CD14-positive monocyte (primary cell): ENCODE measurements at regions not wholly inside any gene's neighbourhood (a gene's known extent, or its start where the extent isn't known, plus 50 kb on each side); places are given as distances from the start of the nearest gene placed in this dataset.

Experiments
- DNase-seq, 3 donors: peaks; one replicate each; pipeline ENCODE4 v3.0.0-alpha.2; 2011 to 2022
- H2AFZ ChIP-seq: 2 replicates; pipeline ENCODE4 v1.6.0; 2012; ENCODE audit warnings: mild to moderate bottlenecking, low read depth, low read length, inconsistent platforms; ENCODE audit not compliant: insufficient read depth, poor library complexity, severe bottlenecking
- H3K27ac ChIP-seq, 2 donors: 1 replicate in 1 of 2; 2 replicates in 1 of 2; pipeline ENCODE4 v1.5.1; 2012 to 2013; ENCODE audit warnings: low read length in 2 of 2, control low read depth in 1 of 2, inconsistent platforms in 1 of 2, low read depth in 1 of 2, mild to moderate bottlenecking in 1 of 2
- H3K27me3 ChIP-seq, 2 donors: one replicate each; pipeline versions ENCODE4 v1.6.0 to v1.6.1; 2011 to 2013; ENCODE audit warnings: low read length in 2 of 2; ENCODE audit not compliant: control insufficient read depth in 2 of 2, insufficient read depth in 2 of 2
- H3K36me3 ChIP-seq, 2 donors: replicated peaks in 1 of 2; 1 replicate in 1 of 2; 2 replicates in 1 of 2; pipeline versions ENCODE4 v1.5.1 to v1.6.1; 2012 to 2013; ENCODE audit warnings: low read length in 2 of 2, control low read depth in 1 of 2, inconsistent platforms in 1 of 2, mild to moderate bottlenecking in 1 of 2; ENCODE audit not compliant: insufficient read depth in 2 of 2, control insufficient read depth in 1 of 2
- H3K4me1 ChIP-seq, 2 donors: 1 replicate in 1 of 2; 2 replicates in 1 of 2; pipeline versions ENCODE4 v1.5.1 to v1.6.1; 2012 to 2013; ENCODE audit warnings: low read length in 2 of 2, control low read depth in 1 of 2, inconsistent platforms in 1 of 2, mild to moderate bottlenecking in 1 of 2, moderate library complexity in 1 of 2; ENCODE audit not compliant: insufficient read depth in 2 of 2, control insufficient read depth in 1 of 2
- H3K4me2 ChIP-seq: replicated peaks from 2 replicates; pipeline ENCODE3; 2012; ENCODE audit warnings: low read length, moderate library complexity, mild to moderate bottlenecking; ENCODE audit not compliant: poor library complexity, severe bottlenecking; ENCODE audit errors: extremely low read depth
- H3K4me3 ChIP-seq, 3 experiments: fragments of 200-600 bp in 1 of 3; sonication (generic) in 1 of 3; replicated peaks in 1 of 3; 1 replicate in 2 of 3; 2 replicates in 1 of 3; pipeline ENCODE4 v1.5.1; 2011 to 2013; ENCODE audit warnings: low read length in 3 of 3, mild to moderate bottlenecking in 3 of 3, control low read depth in 2 of 3, low read depth in 2 of 3, inconsistent platforms in 1 of 3, moderate library complexity in 1 of 3
- H3K79me2 ChIP-seq: 2 replicates; pipeline ENCODE4 v1.6.0; 2012; ENCODE audit warnings: mild to moderate bottlenecking, control low read depth, inconsistent platforms, low read length, moderate library complexity; ENCODE audit not compliant: insufficient read depth
- H3K9ac ChIP-seq: 2 replicates; pipeline ENCODE4 v1.6.0; 2017; ENCODE audit warnings: low read length, mild to moderate bottlenecking; ENCODE audit not compliant: insufficient read depth, poor library complexity, severe bottlenecking
- H3K9me3 ChIP-seq, 2 donors: replicated peaks in 1 of 2; 1 replicate in 1 of 2; 2 replicates in 1 of 2; pipeline versions ENCODE4 v1.5.1 to v1.6.1; 2012 to 2013; ENCODE audit warnings: low read length in 2 of 2, control low read depth in 1 of 2; ENCODE audit not compliant: control insufficient read depth in 1 of 2, insufficient read depth in 1 of 2
- H4K20me1 ChIP-seq: 2 replicates; pipeline ENCODE4 v1.6.0; 2012; ENCODE audit warnings: mild to moderate bottlenecking, low read length, control low read depth, moderate library complexity; ENCODE audit not compliant: insufficient read depth
- H3K27ac Mint-ChIP-seq, 7 donors: one replicate each; pipeline ENCODE4 v1.8.0; 2020; ENCODE audit warnings: mild to moderate bottlenecking in 7 of 7, mixed read lengths in 7 of 7, moderate library complexity in 6 of 7, inconsistent platforms in 2 of 7
- H3K27me3 Mint-ChIP-seq, 3 donors: one replicate each; pipeline ENCODE4 v1.8.0; 2021 to 2022; ENCODE audit warnings: low read depth in 3 of 3, mild to moderate bottlenecking in 3 of 3, mixed read lengths in 3 of 3, moderate library complexity in 3 of 3, inconsistent platforms in 1 of 3
- H3K36me3 Mint-ChIP-seq, 2 donors: one replicate each; pipeline ENCODE4 v1.8.0; 2020; ENCODE audit warnings: mixed read lengths in 2 of 2, inconsistent platforms in 1 of 2, mild to moderate bottlenecking in 1 of 2
- H3K4me1 Mint-ChIP-seq: one replicate; pipeline ENCODE4 v1.8.0; 2020; ENCODE audit warnings: mild to moderate bottlenecking, mixed read lengths
- H3K4me3 Mint-ChIP-seq, 2 donors: one replicate each; pipeline ENCODE4 v1.8.0; 2020; ENCODE audit warnings: mild to moderate bottlenecking in 2 of 2, mixed read lengths in 2 of 2, moderate library complexity in 1 of 2
- H3K9me3 Mint-ChIP-seq, 7 donors: one replicate each; pipeline ENCODE4 v1.8.0; 2020 to 2022; ENCODE audit warnings: mixed read lengths in 7 of 7, mild to moderate bottlenecking in 6 of 7, moderate library complexity in 6 of 7, inconsistent platforms in 2 of 7
- WGBS: methylation state at CpG from one replicate; pipeline ENCODE4 v1.1.5; 2013; ENCODE audit warnings: missing lambda C conversion rate; ENCODE audit not compliant: insufficient coverage; 5-methylcytosine and 5-hydroxymethylcytosine counted together
- intact Hi-C, 2 donors: fragments of 100-400 bp; cut with micrococcal nuclease; formaldehyde crosslinking; loops; one replicate each; pipeline versions ENCODE4 v1.15.0 to v1.15.1; 2023
- TF ChIP-seq, protein P1 (sequence below): fragments of 200-600 bp; IDR thresholded peaks from one replicate; pipeline ENCODE4 v1.8.0; 2022; ENCODE audit warnings: antibody characterized with exemption, mild to moderate bottlenecking

DNA sequence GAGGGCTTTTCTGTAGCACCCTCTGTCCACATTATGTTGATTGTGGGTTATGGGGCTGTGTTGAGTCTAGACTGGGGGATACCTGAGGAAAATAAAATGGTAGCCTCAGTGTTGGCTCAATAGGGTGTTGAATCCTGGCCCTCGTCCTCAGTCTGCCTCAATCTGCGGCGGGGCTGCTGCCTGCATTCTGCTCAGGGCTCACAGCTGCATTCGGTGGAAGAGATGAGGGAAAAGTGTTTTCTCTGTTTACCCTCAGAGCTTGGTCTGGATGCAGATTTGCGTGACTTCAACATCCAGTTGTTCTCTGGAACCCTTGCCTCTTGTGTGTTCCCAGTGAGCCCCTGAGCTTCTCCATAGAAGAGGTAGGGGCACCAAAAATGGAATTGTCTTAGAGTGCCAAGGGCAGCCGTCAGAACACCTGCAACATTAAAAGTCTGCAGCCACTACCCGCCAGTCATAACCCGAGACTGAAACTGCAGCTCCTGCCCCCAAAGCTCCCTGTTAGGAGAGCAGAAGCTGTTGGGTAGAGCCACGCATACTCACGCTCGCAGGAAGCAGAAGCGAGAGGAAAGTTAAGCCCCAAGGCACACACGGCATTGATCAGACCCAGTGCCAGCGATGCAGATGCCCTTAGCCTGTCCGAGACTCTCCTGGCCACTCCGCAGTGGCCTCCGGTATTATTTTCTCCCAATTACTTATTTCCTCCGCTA lies 215.3 kb upstream of the C1orf174 start:
- Mint-ChIP-seq H3K27ac (no peak overlapping the region), H3K27me3 (peaks cover 0 to 7% (median 5%) of the 10 kb centered on the region in 3 donors), H3K36me3 (no peaks in the 10 kb centered on the region), H3K9me3 (peaks cover 1 to 12% (median 8%) of the 10 kb centered on the region in 7 donors), H3K4me3 (no peak overlapping the region), H3K4me1 (no peaks in the 10 kb centered on the region)
- Histone ChIP-seq H3K9me3 (peaks cover 0 to 6% of the 10 kb centered on the region in 2 donors), H3K27ac (no peak overlapping the region), H3K36me3 (no peaks in the 10 kb centered on the region), H4K20me1 (no peaks in the 10 kb centered on the region), H2AFZ (no peak overlapping the region), H3K4me1 (no peaks in the 10 kb centered on the region), H3K4me3 (no peak overlapping the region), H3K9ac (no peak overlapping the region), H3K27me3 (no peaks in the 10 kb centered on the region), H3K4me2 (no peak overlapping the region), H3K79me2 (no peaks in the 10 kb centered on the region)
- DNase-seq = no peak
- TF ChIP-seq, protein P1, sequence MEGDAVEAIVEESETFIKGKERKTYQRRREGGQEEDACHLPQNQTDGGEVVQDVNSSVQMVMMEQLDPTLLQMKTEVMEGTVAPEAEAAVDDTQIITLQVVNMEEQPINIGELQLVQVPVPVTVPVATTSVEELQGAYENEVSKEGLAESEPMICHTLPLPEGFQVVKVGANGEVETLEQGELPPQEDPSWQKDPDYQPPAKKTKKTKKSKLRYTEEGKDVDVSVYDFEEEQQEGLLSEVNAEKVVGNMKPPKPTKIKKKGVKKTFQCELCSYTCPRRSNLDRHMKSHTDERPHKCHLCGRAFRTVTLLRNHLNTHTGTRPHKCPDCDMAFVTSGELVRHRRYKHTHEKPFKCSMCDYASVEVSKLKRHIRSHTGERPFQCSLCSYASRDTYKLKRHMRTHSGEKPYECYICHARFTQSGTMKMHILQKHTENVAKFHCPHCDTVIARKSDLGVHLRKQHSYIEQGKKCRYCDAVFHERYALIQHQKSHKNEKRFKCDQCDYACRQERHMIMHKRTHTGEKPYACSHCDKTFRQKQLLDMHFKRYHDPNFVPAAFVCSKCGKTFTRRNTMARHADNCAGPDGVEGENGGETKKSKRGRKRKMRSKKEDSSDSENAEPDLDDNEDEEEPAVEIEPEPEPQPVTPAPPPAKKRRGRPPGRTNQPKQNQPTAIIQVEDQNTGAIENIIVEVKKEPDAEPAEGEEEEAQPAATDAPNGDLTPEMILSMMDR = no peak
- WGBS = 93% methylated on average over 18 of the region's 18 CpGs
- intact Hi-C loops = no loop called here

DNA sequence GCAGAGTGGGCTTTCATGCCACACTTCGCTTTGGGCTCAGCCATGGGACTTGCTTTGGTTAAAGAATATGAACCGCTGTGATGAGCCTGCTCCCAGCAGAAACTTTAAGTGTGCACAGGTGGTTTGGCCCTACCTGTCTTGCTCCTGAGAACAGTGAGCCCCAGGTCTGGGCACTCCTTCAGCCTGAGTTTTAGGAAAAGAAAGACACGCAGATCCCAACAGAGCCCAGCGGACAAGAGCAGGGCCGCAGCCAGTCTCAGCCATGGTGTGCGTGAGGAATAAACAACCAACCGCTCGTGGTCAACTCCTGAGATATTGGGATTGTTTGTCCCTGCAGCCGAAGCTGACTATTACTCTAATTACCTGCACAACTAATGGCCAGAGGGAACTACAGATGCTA lies 217.1 kb upstream of the C1orf174 start:
- intact Hi-C loops = no loop called here
- peaks cover 0 to 12% (median 8%) of the 10 kb centered on the region in 7 donors for H3K9me3 Mint-ChIP-seq

More for the DNA sequence above, 217.1 kb upstream of the C1orf174 start:
- Mint-ChIP-seq H3K27me3 (peaks cover 0 to 7% (median 3%) of the 10 kb centered on the region in 3 donors), H3K4me3 (no peak overlapping the region), H3K4me1 (no peaks in the 10 kb centered on the region), H3K36me3 (no peaks in the 10 kb centered on the region), H3K27ac (no peak overlapping the region)
- H3K79me2 ChIP-seq = no peaks in the 10 kb centered on the region
- TF ChIP-seq, protein P1 = no peak
- H3K9me3 ChIP-seq = peaks cover 0 to 6% of the 10 kb centered on the region in 2 donors
- no peak overlapping the region for H2AFZ ChIP-seq
- no peaks in the 10 kb centered on the region for H3K27me3 ChIP-seq
- H3K4me2 ChIP-seq = no peak overlapping the region
- H3K9ac ChIP-seq = no peak overlapping the region
- no peak overlapping the region for H3K4me3 ChIP-seq
- no peaks in the 10 kb centered on the region for H4K20me1 ChIP-seq
- DNase-seq = no peak
- no peaks in the 10 kb centered on the region for H3K36me3 ChIP-seq
- 84% methylated on average over 7 of the region's 9 CpGs for WGBS
- H3K27ac ChIP-seq = no peak overlapping the region
- H3K4me1 ChIP-seq = no peaks in the 10 kb centered on the region
